Brain microvascular endothelial cell (primary cell): ENCODE measurements at regions not wholly inside any gene's neighbourhood (a gene's known extent, or its start where the extent isn't known, plus 50 kb on each side); places are given as distances from the start of the nearest gene placed in this dataset.

Source experiments
- DNase-seq: peaks from one replicate; pipeline ENCODE4 v3.0.0-alpha.2; 2020
- H3K27ac ChIP-seq: fragments of 250-450 bp; sonication (Bioruptor Pico); 2 replicates; pipeline ENCODE4 v1.5.1; 2020; ENCODE audit warnings: mild to moderate bottlenecking, moderate library complexity
- H3K27me3 ChIP-seq: fragments of 250-450 bp; sonication (Bioruptor Pico); replicated peaks from 2 replicates; pipeline ENCODE4 v1.5.1; 2020; ENCODE audit warnings: mild to moderate bottlenecking
- H3K36me3 ChIP-seq: fragments of 250-450 bp; sonication (Bioruptor Pico); replicated peaks from 2 replicates; pipeline ENCODE4 v1.5.1; 2020; ENCODE audit warnings: mild to moderate bottlenecking
- H3K4me3 ChIP-seq: 2 replicates; pipeline ENCODE4 v1.5.1; 2011; ENCODE audit warnings: low read depth, mild to moderate bottlenecking, control low read depth, low read length, moderate library complexity
- in situ Hi-C: cut with HindIII; loops from 2 replicates; pipeline ENCODE4 v1.10.0; 2017; ENCODE audit warnings: low sequenced_read_pairs, low pct_ligation_motif_present
- TF ChIP-seq, protein P1 (sequence below): IDR thresholded peaks from 2 replicates; pipeline ENCODE4 v1.5.1; 2011; ENCODE audit warnings: low read depth, mild to moderate bottlenecking, moderate library complexity, low read length, control low read depth, inconsistent platforms; ENCODE audit errors: missing control alignments

- DNase-seq = no peak
- Histone ChIP-seq H3K4me3 (no peak overlapping the region), H3K36me3 (no peaks in the 10 kb centered on the region), H3K27me3 (no peaks in the 10 kb centered on the region), H3K27ac (no peak overlapping the region)
- TF ChIP-seq, protein P1, sequence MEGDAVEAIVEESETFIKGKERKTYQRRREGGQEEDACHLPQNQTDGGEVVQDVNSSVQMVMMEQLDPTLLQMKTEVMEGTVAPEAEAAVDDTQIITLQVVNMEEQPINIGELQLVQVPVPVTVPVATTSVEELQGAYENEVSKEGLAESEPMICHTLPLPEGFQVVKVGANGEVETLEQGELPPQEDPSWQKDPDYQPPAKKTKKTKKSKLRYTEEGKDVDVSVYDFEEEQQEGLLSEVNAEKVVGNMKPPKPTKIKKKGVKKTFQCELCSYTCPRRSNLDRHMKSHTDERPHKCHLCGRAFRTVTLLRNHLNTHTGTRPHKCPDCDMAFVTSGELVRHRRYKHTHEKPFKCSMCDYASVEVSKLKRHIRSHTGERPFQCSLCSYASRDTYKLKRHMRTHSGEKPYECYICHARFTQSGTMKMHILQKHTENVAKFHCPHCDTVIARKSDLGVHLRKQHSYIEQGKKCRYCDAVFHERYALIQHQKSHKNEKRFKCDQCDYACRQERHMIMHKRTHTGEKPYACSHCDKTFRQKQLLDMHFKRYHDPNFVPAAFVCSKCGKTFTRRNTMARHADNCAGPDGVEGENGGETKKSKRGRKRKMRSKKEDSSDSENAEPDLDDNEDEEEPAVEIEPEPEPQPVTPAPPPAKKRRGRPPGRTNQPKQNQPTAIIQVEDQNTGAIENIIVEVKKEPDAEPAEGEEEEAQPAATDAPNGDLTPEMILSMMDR = no peak
- in situ Hi-C loops = no loop called here
Measured at GRCh38 chr10:83165265-83165664, 974.0 kb upstream of the GHITM start.

- Histone ChIP-seq H3K36me3 (no peaks in the 10 kb centered on the region), H3K27ac (no peak overlapping the region), H3K4me3 (no peak overlapping the region), H3K27me3 (no peaks in the 10 kb centered on the region)
- TF ChIP-seq, protein P1 = no peak
- no peak for DNase-seq
- in situ Hi-C loops = no loop called here
Measured at GRCh38 chr10:83166344-83166743, 973.0 kb upstream of the GHITM start.

DNA sequence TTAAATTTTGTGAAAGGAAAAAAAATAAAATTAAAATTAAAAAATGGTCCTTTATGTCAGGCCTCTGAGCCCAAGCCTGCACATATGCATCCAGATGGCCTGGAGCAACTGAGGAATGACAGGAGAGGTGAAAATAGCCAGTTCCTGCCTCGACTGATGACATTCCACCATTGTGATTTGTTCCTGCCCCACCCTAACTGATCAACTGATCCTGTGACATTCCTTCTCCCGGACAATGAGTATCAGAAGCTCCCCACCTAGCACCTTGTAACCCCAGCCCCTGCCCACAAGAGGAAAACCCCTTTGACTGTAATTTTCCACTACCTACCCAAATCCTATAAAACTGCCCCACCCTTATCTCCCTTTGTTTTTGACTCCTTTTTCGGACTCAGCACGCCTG, 972.2 kb upstream of the GHITM start:
- Histone ChIP-seq H3K27ac (no peak overlapping the region), H3K27me3 (no peaks in the 10 kb centered on the region), H3K4me3 (no peak overlapping the region), H3K36me3 (no peaks in the 10 kb centered on the region)
- in situ Hi-C loops = no loop called here
- TF ChIP-seq, protein P1 = no peak
- DNase-seq = no peak

GRCh38 chr10:83176901-83177300, 962.4 kb upstream of the GHITM start:
- Histone ChIP-seq H3K27ac (no peak overlapping the region), H3K36me3 (no peaks in the 10 kb centered on the region), H3K4me3 (no peak overlapping the region), H3K27me3 (no peaks in the 10 kb centered on the region)
- in situ Hi-C loops = no loop called here
- TF ChIP-seq, protein P1 = no peak
- no peak for DNase-seq

DNA sequence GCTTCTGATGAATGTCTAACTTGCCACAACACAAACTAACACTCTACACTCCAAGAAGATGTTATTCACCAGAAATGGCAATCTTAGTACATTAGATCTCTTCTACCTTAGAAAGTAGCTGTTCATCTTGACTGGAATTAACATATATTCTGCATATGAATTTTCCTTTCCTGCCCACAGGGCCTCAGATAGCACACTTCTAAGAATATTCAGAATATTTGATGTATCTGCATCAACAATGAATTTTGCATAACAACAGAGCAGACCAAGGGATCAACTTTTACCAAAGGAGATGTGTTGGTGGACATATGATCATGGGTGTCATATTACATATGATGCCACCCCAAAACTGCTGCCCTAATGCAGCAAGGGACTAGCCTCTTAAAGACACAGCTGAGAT, 960.8 kb upstream of the GHITM start:
- DNase-seq = no peak
- TF ChIP-seq, protein P1 = no peak
- Histone ChIP-seq H3K4me3 (no peak overlapping the region), H3K27ac (no peak overlapping the region), H3K27me3 (no peaks in the 10 kb centered on the region), H3K36me3 (no peaks in the 10 kb centered on the region)
- in situ Hi-C loops = no loop called here

DNA sequence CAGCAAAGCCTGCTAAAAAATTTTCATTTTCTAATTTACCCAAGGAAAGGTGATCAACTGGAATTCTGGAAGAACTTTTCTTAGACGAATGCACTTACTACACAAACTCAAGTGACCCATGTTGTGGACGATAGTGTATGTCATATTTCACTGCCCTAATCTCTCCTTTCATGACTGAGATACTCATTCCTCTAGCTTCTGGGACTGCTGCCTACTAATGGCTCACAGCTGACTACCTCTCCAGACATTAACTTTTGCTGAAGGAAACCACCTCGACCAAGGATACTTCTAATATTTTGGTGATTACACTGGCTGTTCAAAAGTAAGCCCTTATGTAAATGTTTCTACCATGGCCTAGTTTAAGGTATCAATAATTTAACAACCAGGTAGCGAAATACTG, 959.9 kb upstream of the GHITM start:
- H3K27me3 ChIP-seq = no peaks in the 10 kb centered on the region
- no peak overlapping the region for H3K27ac ChIP-seq
- no peak for DNase-seq
- no peaks in the 10 kb centered on the region for H3K36me3 ChIP-seq
- TF ChIP-seq, protein P1 = no peak
- no peak overlapping the region for H3K4me3 ChIP-seq
- in situ Hi-C loops = no loop called here
